Cardiac fibroblast (primary cell): ENCODE measurements at regions not wholly inside any gene's neighbourhood (a gene's known extent, or its start where the extent isn't known, plus 50 kb on each side); places are given as distances from the start of the nearest gene placed in this dataset.

ENCODE experiments used
- DNase-seq, 2 donors: peaks; one replicate each; pipeline versions ENCODE4 v3.0.0 to v3.0.0-alpha.2; 2010; ENCODE audit warnings: low read depth in 2 of 2
- H3K4me3 ChIP-seq, 2 donors: replicated peaks in 1 of 2; 1 replicate in 1 of 2; 2 replicates in 1 of 2; pipeline ENCODE4 v1.5.1; 2011; ENCODE audit warnings: low read depth in 2 of 2, low read length in 2 of 2, mild to moderate bottlenecking in 2 of 2, moderate library complexity in 1 of 2
- CTCF ChIP-seq: IDR thresholded peaks from one replicate; pipeline ENCODE4 v1.5.1; 2011; ENCODE audit warnings: low read depth, mild to moderate bottlenecking, low read length, inconsistent platforms

GRCh38 chr3:164371681-164372080 is 706.6 kb downstream of the SI start:
- TF ChIP-seq CTCF, result no peak
- H3K4me3 ChIP-seq, result no peak overlapping the region
- DNase-seq, result no peak

- H3K4me3 ChIP-seq, result no peak overlapping the region
- no peak for TF ChIP-seq CTCF
- no peak for DNase-seq
These were observed 707.3 kb downstream of the SI start for GRCh38 chr3:164370970-164371369.

GRCh38 chr3:164365242-164365641 is 713.1 kb downstream of the SI start:
- TF ChIP-seq CTCF, result no peak

GRCh38 chr3:164364111-164364510 is 714.2 kb downstream of the SI start:
- no peak for DNase-seq
- no peak for TF ChIP-seq CTCF
- no peak overlapping the region for H3K4me3 ChIP-seq

More at GRCh38 chr3:164365242-164365641, 713.1 kb downstream of the SI start:
- no peak for DNase-seq
- H3K4me3 ChIP-seq, result no peak overlapping the region

- DNase-seq, result no peak
- H3K4me3 ChIP-seq, result no peak overlapping the region
- no peak for TF ChIP-seq CTCF
These were observed 717.4 kb downstream of the SI start for GRCh38 chr3:164360738-164361406.

- no peak overlapping the region for H3K4me3 ChIP-seq
- TF ChIP-seq CTCF, result no peak
- no peak for DNase-seq
These were observed 718.2 kb downstream of the SI start for GRCh38 chr3:164360078-164360578.

GRCh38 chr3:164352991-164353390 is 725.3 kb downstream of the SI start:
- TF ChIP-seq CTCF, result no peak
- no peak for DNase-seq
- H3K4me3 ChIP-seq, result no peak overlapping the region
